AG09309 (cell line): ENCODE measurements at regions not wholly inside any gene's neighbourhood (a gene's known extent, or its start where the extent isn't known, plus 50 kb on each side); places are given as distances from the start of the nearest gene placed in this dataset.

Experiments
- DNase-seq: peaks from one replicate; pipeline ENCODE4 v3.0.0-alpha.2; 2010; ENCODE audit warnings: low read depth
- H3K4me3 ChIP-seq: 2 replicates; pipeline ENCODE4 v1.5.1; 2011; ENCODE audit warnings: mild to moderate bottlenecking, low read depth, low read length, moderate library complexity; ENCODE audit not compliant: control insufficient read depth
- TF ChIP-seq, protein P1 (sequence below): IDR thresholded peaks from 2 replicates; pipeline ENCODE4 v1.5.1; 2011; ENCODE audit warnings: mild to moderate bottlenecking, low read depth, low read length, inconsistent platforms; ENCODE audit not compliant: insufficient read depth, control insufficient read depth; ENCODE audit errors: missing control alignments

DNA sequence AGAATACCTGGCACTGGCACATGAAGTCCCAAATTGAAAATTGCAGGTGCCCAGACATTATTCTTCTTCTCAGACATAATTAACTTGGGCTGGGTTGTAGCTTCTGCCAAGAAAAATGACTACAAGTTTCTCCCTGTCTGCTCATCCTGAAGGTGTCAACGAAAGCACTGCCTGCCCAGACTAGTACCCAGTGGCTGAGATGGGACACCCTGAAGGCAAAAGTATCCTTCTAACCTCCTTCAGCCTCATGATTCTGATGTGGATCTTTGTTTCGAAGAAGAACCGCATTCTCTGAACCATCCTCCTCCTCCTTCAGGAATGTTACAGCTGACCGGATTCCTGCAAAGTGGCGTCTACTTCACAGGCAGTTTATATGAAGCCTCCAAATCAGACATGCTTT is 161.1 kb upstream of the FST start:
- TF ChIP-seq, protein P1, sequence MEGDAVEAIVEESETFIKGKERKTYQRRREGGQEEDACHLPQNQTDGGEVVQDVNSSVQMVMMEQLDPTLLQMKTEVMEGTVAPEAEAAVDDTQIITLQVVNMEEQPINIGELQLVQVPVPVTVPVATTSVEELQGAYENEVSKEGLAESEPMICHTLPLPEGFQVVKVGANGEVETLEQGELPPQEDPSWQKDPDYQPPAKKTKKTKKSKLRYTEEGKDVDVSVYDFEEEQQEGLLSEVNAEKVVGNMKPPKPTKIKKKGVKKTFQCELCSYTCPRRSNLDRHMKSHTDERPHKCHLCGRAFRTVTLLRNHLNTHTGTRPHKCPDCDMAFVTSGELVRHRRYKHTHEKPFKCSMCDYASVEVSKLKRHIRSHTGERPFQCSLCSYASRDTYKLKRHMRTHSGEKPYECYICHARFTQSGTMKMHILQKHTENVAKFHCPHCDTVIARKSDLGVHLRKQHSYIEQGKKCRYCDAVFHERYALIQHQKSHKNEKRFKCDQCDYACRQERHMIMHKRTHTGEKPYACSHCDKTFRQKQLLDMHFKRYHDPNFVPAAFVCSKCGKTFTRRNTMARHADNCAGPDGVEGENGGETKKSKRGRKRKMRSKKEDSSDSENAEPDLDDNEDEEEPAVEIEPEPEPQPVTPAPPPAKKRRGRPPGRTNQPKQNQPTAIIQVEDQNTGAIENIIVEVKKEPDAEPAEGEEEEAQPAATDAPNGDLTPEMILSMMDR = no peak
- no peak for DNase-seq
- no peak overlapping the region for H3K4me3 ChIP-seq

DNA sequence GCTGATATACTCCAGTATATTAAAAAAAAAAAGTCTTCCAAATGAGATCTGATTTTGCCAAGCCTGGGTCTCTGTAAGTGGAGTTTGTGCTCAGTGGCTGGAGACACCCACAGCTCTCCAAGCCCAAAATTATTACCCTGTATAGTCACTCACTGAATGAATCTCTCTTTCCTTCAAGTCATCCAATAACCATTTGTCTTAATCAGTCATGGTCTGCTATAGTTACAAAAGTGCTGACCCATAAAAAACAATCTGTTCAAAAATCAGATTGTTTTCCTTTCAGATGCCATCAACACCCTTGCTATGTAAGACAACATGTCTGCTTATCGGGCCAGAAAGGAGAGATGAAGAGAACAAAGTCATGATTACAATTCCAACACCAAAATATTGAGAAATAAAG is 159.4 kb upstream of the FST start:
- TF ChIP-seq, protein P1 = no peak
- no peak for DNase-seq
- H3K4me3 ChIP-seq = no peak overlapping the region

DNA sequence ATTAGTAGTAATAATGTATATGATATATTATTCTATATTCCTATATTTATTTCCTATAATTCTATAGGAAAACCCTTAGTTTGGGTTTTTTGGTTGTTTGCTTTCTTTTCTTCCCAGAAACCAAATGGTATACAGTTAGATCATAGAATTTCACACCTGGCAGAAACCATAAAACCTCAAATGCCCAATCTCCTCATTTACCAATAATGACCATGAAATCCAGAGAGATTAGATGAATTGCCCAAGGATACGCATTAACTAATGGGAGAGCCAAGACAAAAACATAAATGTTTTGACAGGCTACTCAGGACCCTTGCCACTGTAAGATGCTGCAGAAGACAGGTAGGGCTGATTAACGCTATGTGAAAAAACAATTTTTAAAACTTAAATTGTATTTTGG is 158.7 kb upstream of the FST start:
- no peak overlapping the region for H3K4me3 ChIP-seq
- TF ChIP-seq, protein P1 = no peak
- no peak for DNase-seq

DNA sequence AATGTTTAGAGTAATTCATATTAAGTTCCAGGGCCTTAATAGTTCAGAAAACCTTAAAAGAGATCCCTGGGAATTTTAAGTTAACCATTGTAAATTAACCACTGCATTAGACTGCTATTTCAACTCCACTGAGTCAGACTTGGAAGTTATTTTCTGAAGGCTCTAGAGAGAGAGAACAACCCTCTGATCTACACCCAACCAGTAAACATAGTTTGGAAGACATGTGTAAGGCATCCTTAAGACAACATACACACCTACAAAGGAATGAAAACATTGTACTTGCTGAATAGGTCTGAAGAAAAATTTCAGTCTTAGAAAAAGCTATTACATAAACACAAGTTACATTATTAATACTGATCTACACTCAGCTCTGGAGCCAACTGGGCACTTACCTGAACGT is 158.2 kb upstream of the FST start:
- no peak overlapping the region for H3K4me3 ChIP-seq
- DNase-seq = no peak
- TF ChIP-seq, protein P1 = no peak

DNA sequence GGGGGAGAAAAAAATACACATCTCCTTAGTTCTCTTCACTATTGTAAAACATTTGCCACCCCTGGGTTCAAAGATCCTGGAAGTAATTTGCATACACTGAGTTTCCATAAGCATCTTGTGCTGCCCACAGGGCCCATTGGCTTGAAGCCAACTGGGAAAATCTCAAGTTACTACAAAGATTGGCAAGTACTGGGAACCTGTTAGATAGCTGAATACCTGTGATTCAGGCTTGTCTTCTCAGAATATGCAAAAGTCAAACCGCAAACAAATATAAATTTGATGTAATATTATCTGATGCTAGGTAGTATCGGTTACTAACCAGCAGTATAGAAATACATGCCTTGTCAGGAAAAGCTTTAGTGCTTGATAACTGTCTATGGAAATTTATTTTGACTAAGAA is 156.9 kb upstream of the FST start:
- no peak for DNase-seq
- H3K4me3 ChIP-seq = no peak overlapping the region
- TF ChIP-seq, protein P1 = no peak

DNA sequence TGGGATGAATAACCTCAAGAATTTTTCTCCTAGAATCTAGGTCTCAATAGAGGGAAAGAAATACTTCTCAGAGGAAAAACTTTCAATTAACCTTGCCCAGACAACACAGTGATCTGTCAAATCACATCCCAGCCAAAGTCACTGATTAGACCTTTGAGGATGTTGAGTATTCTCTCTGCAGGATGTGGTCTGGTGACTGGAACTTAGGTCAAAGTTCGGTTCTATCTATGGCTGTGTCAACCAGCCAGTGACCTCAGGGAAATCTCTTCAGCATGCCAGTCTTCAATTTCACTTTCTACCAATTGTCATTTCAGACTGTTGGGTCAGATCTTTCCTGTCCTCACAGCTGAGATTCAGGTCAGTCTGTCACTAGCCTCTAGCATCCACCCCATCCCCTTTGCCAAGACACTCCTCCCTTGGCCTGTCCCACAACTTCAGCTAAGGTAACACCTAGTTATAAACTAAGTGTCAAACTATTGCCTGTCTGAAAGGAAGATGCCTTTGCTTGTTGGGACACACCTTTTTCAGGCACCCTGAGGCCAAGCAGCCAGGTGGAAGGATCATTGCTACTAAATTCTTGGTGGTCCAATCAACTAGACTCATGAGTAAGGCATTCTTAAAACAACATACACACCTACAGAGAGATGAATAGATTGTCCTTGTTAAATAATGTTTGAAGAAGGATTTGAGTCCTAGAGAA is 156.3 kb upstream of the FST start:
- no peak for DNase-seq
- no peak overlapping the region for H3K4me3 ChIP-seq
- TF ChIP-seq, protein P1 = no peak
